HG03045 (cell line): ENCODE measurements at regions not wholly inside any gene's neighbourhood (a gene's known extent, or its start where the extent isn't known, plus 50 kb on each side); places are given as distances from the start of the nearest gene placed in this dataset.

Source experiments
- ATAC-seq: cut with Tn5 transposase; IDR thresholded peaks from one replicate; pipeline ENCODE4 v1.9.1; 2021; ENCODE audit warnings: mild to moderate bottlenecking, moderate library complexity; ENCODE audit not compliant: unreplicated experiment

DNA sequence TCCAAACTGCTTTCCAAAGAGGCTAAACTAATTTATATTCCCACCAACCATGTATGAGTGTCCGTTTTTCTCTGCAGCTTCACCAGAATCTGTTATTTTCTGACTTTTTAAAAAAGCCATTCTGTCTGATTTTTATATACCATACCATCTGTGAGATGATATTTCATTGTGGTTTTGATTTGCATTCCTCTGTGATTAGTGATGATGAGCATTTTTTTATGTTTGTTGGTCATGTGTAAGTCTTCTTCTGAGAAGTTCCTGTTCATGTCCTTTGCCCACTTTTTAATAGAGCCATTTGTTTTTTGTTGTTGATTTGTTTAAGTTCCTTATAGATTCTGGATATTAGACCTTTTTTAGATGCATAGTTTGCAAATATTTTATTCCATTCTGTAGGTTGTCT, 179.4 kb upstream of the ALCAM start:
- ATAC-seq: no peak

DNA sequence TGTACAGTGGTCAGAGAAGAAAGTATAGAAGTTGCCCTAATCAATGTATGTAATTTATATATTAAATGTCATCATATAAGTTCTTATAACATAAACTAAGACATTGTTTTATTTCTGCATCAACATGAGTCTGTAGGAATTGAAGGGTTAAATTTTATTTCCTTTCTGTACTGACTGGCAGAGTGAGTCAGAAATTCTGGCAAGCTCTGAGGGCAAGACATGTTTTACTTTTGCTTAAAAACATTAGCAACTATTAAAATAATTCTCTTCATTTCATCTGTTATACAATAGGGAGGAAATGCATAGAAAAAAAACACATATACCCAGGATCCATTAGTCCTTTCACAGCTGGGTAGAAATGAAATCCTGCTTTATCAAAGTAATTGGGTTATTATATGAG, 171.4 kb upstream of the ALCAM start:
- no peak for ATAC-seq

DNA sequence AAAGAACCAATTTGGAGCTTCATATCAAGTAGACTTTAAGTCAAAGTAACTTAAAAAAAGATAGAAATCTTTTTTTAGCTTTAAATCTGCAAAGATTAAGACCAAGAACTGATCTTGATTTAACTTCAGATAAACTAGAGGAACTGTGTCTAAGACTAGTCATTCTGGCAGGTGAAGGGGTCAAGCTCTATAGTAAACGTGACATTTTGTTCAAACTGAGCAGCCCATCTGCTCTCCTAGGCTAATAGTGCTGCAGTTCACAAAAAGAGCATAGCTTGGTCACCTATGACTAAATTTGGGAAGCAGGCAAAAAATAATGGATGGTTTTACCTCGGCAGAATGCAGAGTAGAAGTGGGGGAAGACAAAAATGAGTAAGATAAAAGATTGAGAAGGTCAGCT, 168.8 kb upstream of the ALCAM start:
- no peak for ATAC-seq

DNA sequence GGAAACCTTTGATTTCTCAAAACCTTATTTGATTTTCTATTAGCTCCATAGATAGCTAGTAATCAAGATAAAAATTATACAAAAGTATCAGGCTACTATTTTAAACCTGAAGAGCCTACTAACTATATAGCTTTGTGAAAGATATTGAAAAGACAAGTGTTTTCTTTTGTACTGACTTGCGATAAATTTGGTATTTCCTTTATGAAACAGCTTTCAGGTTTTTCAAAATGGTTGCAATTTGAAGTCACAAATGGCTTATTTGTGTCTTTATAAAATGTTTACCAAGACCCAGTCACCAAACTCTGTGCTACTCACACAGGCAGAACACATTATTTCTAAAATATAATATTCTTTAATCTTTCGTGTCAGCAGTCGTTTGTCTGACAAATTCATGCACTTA, 167.5 kb upstream of the ALCAM start:
- no peak for ATAC-seq

DNA sequence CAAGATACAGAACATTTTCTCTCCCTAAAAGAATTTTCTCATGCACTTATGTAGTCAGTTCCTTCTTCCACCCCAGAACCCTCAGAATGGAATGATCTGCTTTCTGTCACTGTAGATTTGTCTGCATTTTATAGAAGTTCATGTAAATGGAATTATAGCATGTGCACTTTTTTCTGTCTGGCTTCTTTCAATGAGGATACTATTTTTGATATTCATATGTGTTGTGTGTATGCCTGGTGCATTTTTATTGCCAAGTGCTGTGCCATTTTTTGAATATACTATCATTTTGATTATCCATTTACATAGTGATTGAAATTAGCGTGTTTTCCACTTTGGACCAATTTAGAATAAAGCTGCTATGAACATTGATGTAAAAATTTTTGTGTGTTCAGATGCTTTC, 156.6 kb upstream of the ALCAM start:
- no peak for ATAC-seq

DNA sequence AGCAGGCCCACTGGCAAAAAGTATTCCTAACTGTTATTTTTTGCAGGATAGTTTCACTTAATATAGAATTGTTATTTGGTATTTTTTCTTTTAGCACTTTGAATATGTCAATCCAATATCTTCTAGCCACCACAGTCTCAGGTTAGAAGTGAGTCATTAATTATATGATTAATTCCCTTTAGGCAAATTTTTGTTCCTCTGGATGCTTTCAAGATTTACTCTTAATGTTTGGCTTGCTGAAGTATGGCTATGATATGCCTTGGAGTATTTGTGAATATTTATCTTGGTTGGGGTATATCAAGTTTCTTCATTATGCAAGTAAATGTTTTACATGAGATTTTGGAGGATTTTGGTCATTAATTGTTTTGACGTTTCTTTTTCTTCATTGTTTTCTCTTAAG, 152.1 kb upstream of the ALCAM start:
- no peak for ATAC-seq

DNA sequence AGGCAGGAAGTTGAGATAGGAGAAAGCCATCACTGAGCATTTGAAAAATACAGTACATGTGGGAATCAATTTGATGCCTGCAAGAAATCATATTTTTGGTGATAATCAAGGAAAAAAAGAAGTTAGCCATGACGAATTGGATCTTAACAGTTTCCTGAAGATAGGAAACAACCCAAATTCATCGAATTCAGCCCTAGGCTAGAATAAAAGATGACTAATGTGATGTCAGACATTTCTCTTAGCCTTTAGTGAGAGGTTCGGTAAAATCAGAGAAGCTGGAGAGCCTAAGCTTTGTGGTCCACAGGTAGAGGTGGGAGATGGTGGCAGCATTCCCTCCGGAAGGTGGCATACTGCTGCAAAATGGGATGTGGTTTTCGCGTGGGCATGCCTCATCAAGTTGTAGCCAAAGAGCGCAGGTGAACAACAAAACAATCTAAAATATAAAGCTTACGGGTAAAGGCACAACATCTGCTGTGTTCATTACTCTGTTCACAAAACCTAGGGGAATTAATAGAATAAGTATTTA, 144.1 kb upstream of the ALCAM start:
- no peak for ATAC-seq

DNA sequence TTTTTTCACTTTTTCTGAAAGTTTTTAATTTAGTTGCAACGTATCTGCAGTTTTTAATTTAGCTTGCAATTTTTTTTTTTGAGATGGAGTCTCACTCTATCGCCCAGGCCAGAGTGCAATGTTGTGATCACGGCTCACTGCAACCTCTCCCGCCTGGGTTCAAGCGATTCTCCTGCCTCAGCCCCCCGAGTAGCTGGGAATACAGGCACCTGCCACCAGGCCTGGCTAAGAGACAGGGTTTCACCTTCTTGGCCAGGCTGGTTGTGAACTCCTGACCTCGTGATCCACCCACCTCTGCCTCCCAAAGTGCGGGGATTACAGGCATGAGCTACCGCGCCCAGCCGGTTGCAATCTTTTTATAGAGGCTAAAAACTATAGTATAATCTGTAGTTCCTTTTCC, 142.9 kb upstream of the ALCAM start:
- no peak for ATAC-seq

DNA sequence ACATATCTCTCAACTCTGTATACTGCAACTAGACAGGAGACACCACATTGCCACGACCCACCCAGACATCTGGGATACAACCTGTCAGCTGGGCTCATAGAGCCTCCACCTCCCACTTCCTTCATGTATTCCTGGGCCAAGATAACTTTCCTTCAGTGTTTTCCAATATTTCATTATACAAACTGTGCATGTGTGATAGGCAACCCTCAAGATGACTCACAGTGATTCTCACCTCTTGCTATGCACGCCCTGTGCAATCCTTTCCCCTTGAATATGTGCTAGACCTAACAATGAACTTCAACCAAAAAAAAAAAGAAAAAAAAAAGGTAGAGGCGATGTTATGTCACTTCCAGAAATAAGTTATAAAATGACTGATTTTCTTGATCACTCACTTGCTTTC, 138.0 kb upstream of the ALCAM start:
- no peak for ATAC-seq

DNA sequence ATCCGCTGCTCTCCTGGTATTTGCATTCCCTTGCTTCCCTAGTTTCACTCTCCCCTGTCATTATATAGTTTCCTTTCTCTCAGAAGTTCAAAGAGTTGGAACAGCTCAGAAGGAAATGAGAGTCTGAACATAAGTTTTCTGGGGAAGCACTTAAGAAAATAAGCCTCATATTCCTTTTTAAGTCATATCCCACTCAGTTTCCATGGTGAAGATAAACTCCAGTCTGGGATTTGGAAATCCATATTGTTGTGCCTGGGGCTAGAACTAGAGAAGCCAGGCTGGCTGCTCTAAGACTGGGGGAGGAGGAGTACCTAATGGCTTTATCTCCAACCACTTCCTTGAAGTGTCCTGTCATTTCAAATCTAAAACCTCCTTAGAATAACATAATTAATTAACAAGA, 134.2 kb upstream of the ALCAM start:
- no peak for ATAC-seq

DNA sequence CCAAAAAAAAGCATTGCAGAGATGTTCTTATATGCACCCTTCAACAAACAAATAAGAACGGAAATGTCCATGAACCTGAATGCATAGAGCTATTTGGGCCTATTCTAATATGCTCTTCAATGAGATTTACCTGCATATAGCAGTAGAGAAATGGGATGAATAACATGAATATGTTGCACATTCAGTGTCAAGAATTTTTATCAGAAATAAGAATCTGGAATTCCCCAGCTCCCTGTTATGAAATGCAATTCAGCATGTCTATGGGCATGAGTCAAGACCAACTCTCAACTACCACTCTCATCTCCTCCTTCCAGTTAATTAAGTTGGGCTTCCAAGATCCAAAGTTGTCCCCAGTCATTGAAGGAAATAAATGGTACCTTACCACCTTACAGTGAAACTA, 133.7 kb upstream of the ALCAM start:
- no peak for ATAC-seq

DNA sequence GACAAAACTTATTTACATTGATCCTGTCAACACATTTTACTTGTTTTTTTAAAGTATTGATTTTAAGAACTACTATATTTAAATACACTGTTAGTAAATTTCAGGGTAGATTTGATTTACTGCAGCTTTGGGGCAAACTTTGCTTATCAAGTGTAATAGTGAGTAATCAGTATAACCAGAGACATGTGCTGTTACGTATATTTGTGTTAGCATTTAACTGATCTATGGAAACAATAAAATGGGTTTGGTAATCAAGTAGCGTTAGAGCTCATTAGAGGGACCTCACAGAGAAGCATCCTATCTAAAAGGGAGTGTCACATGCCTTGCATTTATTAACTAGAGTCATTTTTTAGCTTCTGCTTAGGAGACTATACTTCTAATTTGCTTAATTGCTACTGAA, 131.5 kb upstream of the ALCAM start:
- ATAC-seq: no peak

DNA sequence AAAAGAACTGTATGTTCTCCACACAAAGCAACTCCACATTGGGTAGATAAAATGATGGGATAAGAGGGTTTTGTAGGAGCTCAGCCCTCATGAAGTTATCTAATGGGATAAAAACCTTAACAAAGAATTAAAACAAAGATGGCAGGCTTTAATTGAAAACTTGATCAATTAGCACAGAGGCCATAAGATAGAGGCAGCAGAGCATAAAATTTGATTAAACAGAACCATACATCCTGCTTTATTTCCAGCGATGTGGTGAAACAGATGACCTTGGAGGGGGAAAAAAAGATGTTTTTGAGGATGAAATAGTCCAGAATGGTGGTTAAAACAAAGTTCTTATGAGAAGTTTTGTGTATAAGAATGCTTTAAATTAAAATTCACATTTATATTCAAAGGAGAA, 130.9 kb upstream of the ALCAM start:
- no peak for ATAC-seq

DNA sequence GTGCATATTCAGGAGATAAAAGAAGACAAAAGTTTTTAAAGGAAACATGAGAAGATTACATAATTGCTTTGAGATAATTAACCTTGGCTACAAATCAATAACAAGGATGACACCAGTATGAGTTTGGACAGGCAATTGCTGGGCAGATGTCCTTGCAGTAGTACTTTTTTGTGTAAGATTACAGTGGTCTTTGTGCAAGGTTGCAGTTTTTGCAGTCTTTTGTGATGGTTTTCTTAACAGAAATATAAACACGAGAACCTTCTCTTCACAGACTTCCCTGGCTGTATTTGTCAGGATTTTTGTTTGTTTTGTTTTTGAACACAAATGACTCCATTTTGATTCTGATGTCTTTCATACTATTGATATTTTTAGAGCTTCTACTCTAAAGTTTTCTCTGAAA, 128.3 kb upstream of the ALCAM start:
- ATAC-seq: no peak

DNA sequence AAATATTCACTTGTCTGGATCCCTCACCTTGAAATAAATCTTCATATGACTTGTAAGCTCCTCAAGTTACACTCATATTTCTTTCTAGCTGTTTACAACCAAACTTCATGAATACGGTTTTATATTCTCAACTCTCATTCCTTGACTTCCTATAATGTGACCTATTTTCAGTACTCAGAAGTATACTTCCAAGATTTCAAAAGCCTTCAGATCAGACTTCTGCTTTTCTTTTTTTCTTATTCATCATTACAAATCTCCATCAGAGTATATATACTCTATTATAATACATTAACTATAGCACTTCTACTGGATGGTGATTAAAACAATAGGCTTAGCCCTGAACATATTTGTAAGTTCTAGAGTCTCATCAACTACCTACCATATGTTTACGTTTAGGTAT, 123.6 kb upstream of the ALCAM start:
- no peak for ATAC-seq

DNA sequence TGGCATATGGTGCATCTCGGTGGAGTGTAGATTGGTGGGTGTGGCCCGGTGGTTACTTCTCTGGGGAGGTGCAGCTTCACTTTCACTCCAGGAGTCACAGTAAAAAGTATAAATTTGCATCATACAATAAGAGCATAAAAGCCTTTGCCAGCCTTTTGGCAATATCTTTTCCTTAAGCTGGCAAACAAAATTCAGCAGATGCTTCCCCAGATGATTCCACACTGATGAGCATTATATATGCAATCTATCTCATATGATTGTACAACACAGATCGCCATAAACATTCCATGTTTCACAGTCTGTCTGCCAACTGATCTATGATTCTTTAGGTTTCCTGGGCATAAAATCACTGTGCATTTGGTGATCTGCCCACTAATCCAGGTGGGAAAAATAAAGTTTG, 120.2 kb upstream of the ALCAM start:
- ATAC-seq: no peak

DNA sequence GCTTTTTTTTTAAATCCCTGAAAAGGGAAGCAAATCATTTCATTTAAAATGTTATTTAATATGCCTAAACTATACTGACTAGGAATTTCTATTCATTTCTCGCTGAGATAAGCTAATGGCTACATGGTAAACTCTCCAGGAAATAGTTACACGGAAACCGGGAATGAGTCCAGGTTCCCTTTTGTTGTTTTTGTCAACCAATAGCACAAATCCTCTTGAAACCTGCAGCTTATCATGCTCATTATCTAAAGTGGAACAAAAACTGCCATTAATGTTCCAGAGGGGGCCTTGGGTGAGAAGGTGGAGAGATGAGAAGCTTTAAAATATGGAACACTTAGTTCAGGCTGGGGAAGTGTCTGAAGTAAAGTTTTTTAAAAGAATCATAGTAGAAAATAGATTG, 113.5 kb upstream of the ALCAM start:
- no peak for ATAC-seq

DNA sequence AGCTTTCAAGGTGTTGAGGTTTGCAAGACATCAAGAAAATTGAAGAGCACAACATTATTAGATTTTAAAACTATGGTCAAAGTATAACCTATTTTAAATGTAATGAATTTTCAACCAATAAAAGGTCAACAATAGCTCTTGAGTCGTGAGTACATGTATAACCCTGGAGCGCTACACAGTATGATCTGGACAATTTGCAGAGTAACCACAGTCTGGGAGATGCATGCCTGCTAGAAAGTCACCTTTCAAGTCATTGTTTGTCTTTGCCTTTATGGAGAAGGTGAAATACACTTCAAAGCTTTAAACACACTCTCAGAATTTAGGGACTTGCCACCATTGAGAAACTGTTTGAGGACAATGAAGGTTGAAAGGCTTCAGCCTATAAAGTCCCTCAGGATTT, 112.6 kb upstream of the ALCAM start:
- ATAC-seq: no peak

DNA sequence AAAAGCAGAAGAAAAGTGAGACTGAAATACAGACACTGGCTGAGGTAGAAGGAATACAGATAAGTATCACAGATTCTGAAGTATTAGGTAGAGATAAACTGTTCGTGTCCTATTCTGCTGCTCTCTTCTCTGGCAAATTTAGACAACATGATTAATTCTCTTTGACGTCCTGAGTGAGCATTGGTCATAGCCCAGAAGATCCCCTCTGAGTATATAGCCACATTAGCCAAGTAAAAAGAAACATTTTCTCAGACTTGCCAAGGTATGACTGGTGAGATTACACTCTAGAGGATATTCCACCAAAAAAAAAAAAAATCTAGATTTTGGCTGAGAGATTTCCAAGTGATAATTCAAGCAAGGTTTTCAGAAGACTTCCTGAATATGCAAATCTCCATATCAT, 111.4 kb upstream of the ALCAM start:
- ATAC-seq: no peak

DNA sequence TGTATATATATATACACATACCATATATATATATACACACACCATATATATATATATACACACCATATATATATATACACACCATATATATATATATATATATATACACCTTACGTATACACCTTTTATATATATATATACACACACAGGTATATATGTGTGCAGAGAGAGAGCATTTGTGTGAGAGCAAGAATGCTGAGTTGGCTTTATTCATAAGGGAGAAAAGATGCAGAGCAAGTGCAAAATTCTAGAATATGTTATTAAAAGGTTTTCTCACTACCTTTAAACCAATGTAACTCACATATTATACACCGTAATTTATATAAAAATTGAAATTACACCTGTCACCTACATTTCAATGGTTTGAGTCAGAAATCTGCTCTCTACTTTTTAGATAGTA, 107.2 kb upstream of the ALCAM start:
- ATAC-seq: no peak

DNA sequence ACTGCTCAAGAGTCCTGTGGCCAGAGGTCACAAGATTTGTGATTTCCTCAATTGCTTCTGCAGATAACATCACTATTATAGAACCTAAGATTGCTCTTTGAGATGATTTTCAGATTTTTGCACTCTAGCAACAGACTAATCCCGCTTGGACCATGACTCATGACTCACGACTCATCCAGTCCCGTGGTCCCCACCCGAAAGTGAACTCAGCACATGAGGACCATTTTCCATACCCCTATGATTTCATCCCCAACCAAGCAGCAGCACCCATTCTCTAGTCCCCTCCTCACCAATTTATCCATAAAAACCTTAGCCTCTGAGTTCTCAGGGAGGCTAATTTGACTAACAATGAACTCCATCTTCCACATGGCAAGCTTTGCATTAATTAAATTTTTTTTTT, 106.3 kb upstream of the ALCAM start:
- ATAC-seq: no peak

DNA sequence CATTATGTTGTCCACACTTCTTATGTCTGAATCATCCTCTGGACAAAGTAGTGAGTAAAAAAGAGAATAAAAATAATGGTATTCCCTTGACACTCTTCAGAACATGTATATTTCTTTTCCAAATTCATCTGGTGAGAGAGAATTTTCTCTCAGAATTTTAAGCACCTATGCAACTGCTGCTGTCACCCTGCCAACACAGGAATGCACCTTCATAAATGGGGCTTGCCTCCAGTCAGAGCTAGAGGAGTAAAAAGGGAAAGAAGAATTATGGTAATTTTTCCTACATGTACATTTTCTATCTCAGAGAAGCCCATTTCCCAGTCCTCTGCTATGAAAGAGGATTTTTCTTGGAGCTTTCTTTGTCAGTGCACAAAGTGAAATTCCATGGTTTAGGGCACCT, 92.2 kb upstream of the ALCAM start:
- no peak for ATAC-seq

DNA sequence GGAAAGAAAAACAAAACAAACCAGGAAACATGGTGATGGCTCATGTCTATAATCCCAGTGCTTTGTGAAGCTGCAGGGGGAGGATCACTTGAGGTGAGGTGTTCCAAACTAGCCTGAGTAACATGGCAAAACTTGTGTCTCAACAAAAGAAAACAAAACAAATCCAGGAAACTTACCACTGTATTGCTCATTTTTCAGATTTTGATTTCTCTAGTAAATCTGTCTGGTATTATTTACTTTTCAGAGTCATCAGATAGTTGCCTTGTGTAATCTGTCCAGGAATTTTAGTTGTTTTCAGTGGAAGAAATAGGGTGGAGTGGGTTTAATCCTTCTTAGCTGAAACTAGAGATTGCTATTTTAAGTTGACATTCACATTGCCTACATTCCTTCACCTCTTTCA, 91.8 kb upstream of the ALCAM start:
- no peak for ATAC-seq

DNA sequence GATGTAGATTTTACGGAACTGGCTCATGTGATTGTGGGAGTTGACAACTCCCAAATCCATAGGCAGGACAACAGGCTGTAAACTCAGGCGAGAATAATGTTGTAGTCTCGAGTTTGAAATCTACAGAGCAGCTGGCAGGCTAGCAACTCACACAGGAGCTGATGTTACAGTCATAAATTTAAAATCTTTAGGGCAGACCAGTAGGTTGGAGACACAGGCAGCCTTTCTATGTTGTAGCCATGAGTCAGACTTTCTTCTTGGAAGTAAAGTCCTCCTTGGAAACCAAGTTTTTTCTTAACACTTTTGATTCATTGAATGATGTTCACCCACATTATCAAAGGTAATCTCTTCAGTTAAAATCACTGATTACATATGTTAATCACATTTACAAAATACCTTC, 89.1 kb upstream of the ALCAM start:
- no peak for ATAC-seq
